H9 (cell line): ENCODE measurements at regions not wholly inside any gene's neighbourhood (a gene's known extent, or its start where the extent isn't known, plus 50 kb on each side); places are given as distances from the start of the nearest gene placed in this dataset.

Source experiments
- DNase-seq: peaks from one replicate; pipeline ENCODE4 v3.0.0-alpha.2; 2017
- H2AFZ ChIP-seq: one replicate; pipeline ENCODE4 v1.6.1; 2013; ENCODE audit warnings: mild to moderate bottlenecking, low read length, control low read depth, moderate library complexity
- H2AK5ac ChIP-seq: 2 replicates; pipeline ENCODE4 v1.6.1; 2013; ENCODE audit warnings: low read length, control low read depth, mixed read lengths; ENCODE audit not compliant: insufficient read length
- H2BK120ac ChIP-seq: one replicate; pipeline ENCODE4 v1.6.1; 2013; ENCODE audit warnings: low read depth, mild to moderate bottlenecking, low read length, control low read depth, inconsistent platforms; ENCODE audit not compliant: poor library complexity, severe bottlenecking
- H2BK12ac ChIP-seq: 2 replicates; pipeline ENCODE4 v1.6.1; 2013; ENCODE audit warnings: low read length, control low read depth, mixed read lengths, low read depth; ENCODE audit not compliant: insufficient read length
- H2BK15ac ChIP-seq: 2 replicates; pipeline ENCODE4 v1.6.1; 2013; ENCODE audit warnings: low read depth, low read length, control low read depth
- H2BK20ac ChIP-seq: one replicate; pipeline ENCODE4 v1.6.1; 2013; ENCODE audit warnings: low read depth, mild to moderate bottlenecking, low read length, control low read depth, inconsistent platforms; ENCODE audit not compliant: poor library complexity, severe bottlenecking
- H2BK5ac ChIP-seq: 2 replicates; pipeline ENCODE4 v1.6.1; 2013; ENCODE audit warnings: low read length, control low read depth, mixed read lengths; ENCODE audit not compliant: insufficient read length
- H3K14ac ChIP-seq: 2 replicates; pipeline ENCODE4 v1.6.1; 2013; ENCODE audit warnings: low read length, control low read depth; ENCODE audit not compliant: insufficient read depth
- H3K18ac ChIP-seq: 2 replicates; pipeline ENCODE4 v1.6.1; 2013; ENCODE audit warnings: low read depth, mild to moderate bottlenecking, mixed read lengths, low read length, control low read depth; ENCODE audit not compliant: insufficient read length
- H3K23ac ChIP-seq: 2 replicates; pipeline ENCODE4 v1.6.1; 2013; ENCODE audit warnings: low read length, control low read depth, mixed read lengths, low read depth; ENCODE audit not compliant: insufficient read length
- H3K23me2 ChIP-seq: 2 replicates; pipeline ENCODE4 v1.6.1; 2013; ENCODE audit warnings: low read depth, mild to moderate bottlenecking, mixed read lengths, low read length, control low read depth; ENCODE audit not compliant: insufficient read length, poor library complexity, severe bottlenecking
- H3K27ac ChIP-seq: 2 replicates; pipeline ENCODE4 v1.5.1; 2013; ENCODE audit warnings: low read length, control low read depth, mixed read lengths, low read depth; ENCODE audit not compliant: insufficient read length
- H3K27me3 ChIP-seq: 2 replicates; pipeline ENCODE4 v1.6.1; 2013; ENCODE audit warnings: low read length, control low read depth, inconsistent platforms; ENCODE audit not compliant: insufficient read depth
- H3K4ac ChIP-seq: 2 replicates; pipeline ENCODE4 v1.6.1; 2013; ENCODE audit warnings: low read depth, mild to moderate bottlenecking, control low read depth, inconsistent platforms, low read length, moderate library complexity
- H3K4me1 ChIP-seq: 2 replicates; pipeline ENCODE4 v1.6.1; 2013; ENCODE audit warnings: low read length, control low read depth, inconsistent platforms; ENCODE audit not compliant: insufficient read depth
- H3K4me2 ChIP-seq: 2 replicates; pipeline ENCODE4 v1.6.1; 2013; ENCODE audit warnings: low read length, control low read depth, mixed read lengths; ENCODE audit not compliant: insufficient read length, insufficient read depth
- H3K56ac ChIP-seq: 2 replicates; pipeline ENCODE4 v1.6.1; 2013; ENCODE audit warnings: low read depth, mild to moderate bottlenecking, mixed read lengths, low read length, control low read depth; ENCODE audit not compliant: insufficient read length
- H3K79me1 ChIP-seq: 2 replicates; pipeline ENCODE4 v1.6.1; 2013; ENCODE audit warnings: low read depth, mild to moderate bottlenecking, moderate library complexity, low read length, control low read depth, inconsistent platforms; ENCODE audit not compliant: insufficient read depth, poor library complexity, severe bottlenecking
- H3K79me2 ChIP-seq: 2 replicates; pipeline ENCODE4 v1.6.1; 2013; ENCODE audit warnings: low read length, control low read depth, inconsistent platforms; ENCODE audit not compliant: insufficient read depth
- H3K9ac ChIP-seq: 2 replicates; pipeline ENCODE4 v1.6.1; 2013; ENCODE audit warnings: low read length, control low read depth, mixed read lengths; ENCODE audit not compliant: insufficient read length; ENCODE audit errors: extremely low read depth
- H3K9me3 ChIP-seq: one replicate; pipeline ENCODE4 v1.6.1; 2013; ENCODE audit warnings: low read depth, low read length, inconsistent platforms; ENCODE audit not compliant: control insufficient read depth
- H3T11ph ChIP-seq: one replicate; pipeline ENCODE4 v1.6.1; 2013; ENCODE audit warnings: mild to moderate bottlenecking, low read length, control low read depth, inconsistent platforms
- H4K20me1 ChIP-seq: one replicate; pipeline ENCODE4 v1.6.1; 2013; ENCODE audit not compliant: control insufficient read depth, insufficient read length, insufficient read depth
- H4K5ac ChIP-seq: 2 replicates; pipeline ENCODE4 v1.6.1; 2013; ENCODE audit warnings: low read depth, mild to moderate bottlenecking, mixed read lengths, low read length, control low read depth; ENCODE audit not compliant: insufficient read length
- H4K8ac ChIP-seq: replicated peaks from 2 replicates; pipeline ENCODE4 v1.6.1; 2013; ENCODE audit warnings: low read length, control low read depth, mixed read lengths, low read depth; ENCODE audit not compliant: insufficient read length
- H4K91ac ChIP-seq: 2 replicates; pipeline ENCODE4 v1.6.1; 2013; ENCODE audit warnings: low read depth, mild to moderate bottlenecking, moderate library complexity, mixed read lengths, low read length, control low read depth; ENCODE audit not compliant: insufficient read length
- H3K27ac Mint-ChIP-seq, 3 experiments: 2 replicates in 2 of 3; 3 replicates in 1 of 3; pipeline ENCODE4 v1.8.0; 2020 to 2021; ENCODE audit warnings: mixed read lengths in 3 of 3, mild to moderate bottlenecking in 1 of 3, moderate library complexity in 1 of 3
- H3K27me3 Mint-ChIP-seq: 2 replicates; pipeline ENCODE4 v1.8.0; 2021; ENCODE audit warnings: low read depth, mild to moderate bottlenecking, moderate library complexity, mixed read lengths
- H3K36me3 Mint-ChIP-seq, 3 experiments: 2 replicates in 2 of 3; 3 replicates in 1 of 3; pipeline ENCODE4 v1.8.0; 2020 to 2021; ENCODE audit warnings: low read depth in 3 of 3, mixed read lengths in 3 of 3; ENCODE audit not compliant: insufficient read depth in 1 of 3
- H3K4me1 Mint-ChIP-seq, 2 experiments: 2 replicates each; pipeline ENCODE4 v1.8.0; 2020; ENCODE audit warnings: mixed read lengths in 2 of 2
- H3K4me3 Mint-ChIP-seq, 2 experiments: 2 replicates in 1 of 2; 3 replicates in 1 of 2; pipeline ENCODE4 v1.8.0; 2020 to 2021; ENCODE audit warnings: mild to moderate bottlenecking in 2 of 2, mixed read lengths in 2 of 2, moderate library complexity in 1 of 2
- H3K9me3 Mint-ChIP-seq, 2 experiments: 2 replicates in 1 of 2; 3 replicates in 1 of 2; pipeline ENCODE4 v1.8.0; 2020; ENCODE audit warnings: mild to moderate bottlenecking in 2 of 2, mixed read lengths in 2 of 2, moderate library complexity in 1 of 2
- CTCF ChIP-seq: fragments of 200-600 bp; sonication (generic); conservative IDR thresholded peaks from 3 replicates; pipeline ENCODE4 v1.8.0; 2021; ENCODE audit warnings: antibody characterized with exemption, mild to moderate bottlenecking
- WGBS: extraction: QIAGEN DNeasy Blood & Tissue Kit; methylation state at CpG from one replicate; pipeline ENCODE4 v1.1.7; 2013; ENCODE audit warnings: missing lambda C conversion rate, low lambda C conversion rate, mixed read lengths; ENCODE audit not compliant: insufficient read length; ENCODE audit errors: extremely low coverage; 5-methylcytosine and 5-hydroxymethylcytosine counted together

GRCh38 chr2:67772216-67773170 lies 290.3 kb downstream of the C1D start:
- no peak overlapping the region for H3K27ac Mint-ChIP-seq
- Histone ChIP-seq H4K20me1 (no peaks in the 10 kb centered on the region), H4K5ac (no peak overlapping the region), H3K9me3 (no peaks in the 10 kb centered on the region), H3K4me2 (no peak overlapping the region), H3T11ph (no peak overlapping the region), H3K14ac (no peak overlapping the region), H3K18ac (no peak overlapping the region), H2BK120ac (no peak overlapping the region), H3K27ac (no peak overlapping the region), H4K91ac (no peak overlapping the region), H3K9ac (no peak overlapping the region), H2AK5ac (no peak overlapping the region), H2BK20ac (no peak overlapping the region), H2BK5ac (no peak overlapping the region), H3K56ac (no peak overlapping the region), H2BK12ac (no peak overlapping the region), H3K79me1 (no peaks in the 10 kb centered on the region), H3K4me1 (no peaks in the 10 kb centered on the region), H3K23me2 (no peaks in the 10 kb centered on the region), H3K23ac (no peak overlapping the region), H3K79me2 (no peaks in the 10 kb centered on the region), H2AFZ (no peak overlapping the region), H4K8ac (no peak overlapping the region), H3K4ac (no peak overlapping the region), H2BK15ac (no peak overlapping the region), H3K27me3 (no peaks in the 10 kb centered on the region)
- TF ChIP-seq CTCF: no peak
- DNase-seq: no peak
- no CpG with 5 or more reads among the region's 9 CpGs for WGBS
- no peaks in the 10 kb centered on the region for H3K4me1 Mint-ChIP-seq
- H3K36me3 Mint-ChIP-seq: no peaks in the 10 kb centered on the region
- H3K9me3 Mint-ChIP-seq: no peaks in the 10 kb centered on the region; a peak in 1 of 5 replicates
- H3K4me3 Mint-ChIP-seq: no peak overlapping the region; a peak in 1 of 5 replicates
- no peaks in the 10 kb centered on the region for H3K27me3 Mint-ChIP-seq
